ENCODE measurements at regions not wholly inside any gene's neighbourhood (a gene's known extent, or its start where the extent isn't known, plus 50 kb on each side); places are given as distances from the start of the nearest gene placed in this dataset.

DNA sequence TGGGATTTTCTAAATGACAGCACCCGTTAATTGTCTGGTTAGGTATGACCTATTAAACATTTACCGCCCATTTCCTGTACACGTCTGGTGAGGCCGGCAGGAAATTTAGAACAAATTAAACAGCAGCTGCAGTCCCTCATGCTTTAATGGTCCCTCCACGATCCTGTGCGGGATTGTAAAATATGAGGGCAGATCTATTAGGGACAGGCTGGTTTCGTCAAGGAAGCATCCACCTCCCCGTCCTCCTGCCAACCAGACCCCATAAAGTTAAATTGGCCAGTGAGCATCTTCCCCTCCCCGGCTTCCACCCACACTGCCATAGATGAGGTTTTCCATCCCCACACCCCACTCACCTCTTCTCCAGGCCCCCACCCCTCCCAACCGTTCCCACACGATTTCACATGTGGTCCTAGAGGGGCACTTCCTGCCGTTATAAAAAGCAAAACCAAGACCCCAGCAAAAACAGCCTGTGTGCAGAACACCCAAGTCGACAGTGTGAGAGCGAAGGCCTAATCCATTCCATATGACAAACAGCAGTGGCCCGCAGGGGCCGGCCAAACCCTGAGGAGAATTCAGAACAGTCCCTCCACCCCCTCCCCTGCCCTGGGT is 331.9 kb downstream of the FOXL1 start:
- TF ChIP-seq EZH2 (IDR thresholded peaks at IDR 0.05; ENCODE audit: insufficient read depth, poor library complexity, severe bottlenecking) (no peak), EZH2phosphoT487 (IDR thresholded peaks at IDR 0.05; ENCODE audit: insufficient read depth, low read depth) (no peak)

Measured in GM23248 (cell line).